ENCODE measurements at regions not wholly inside any gene's neighbourhood (a gene's known extent, or its start where the extent isn't known, plus 50 kb on each side); places are given as distances from the start of the nearest gene placed in this dataset.

DNA sequence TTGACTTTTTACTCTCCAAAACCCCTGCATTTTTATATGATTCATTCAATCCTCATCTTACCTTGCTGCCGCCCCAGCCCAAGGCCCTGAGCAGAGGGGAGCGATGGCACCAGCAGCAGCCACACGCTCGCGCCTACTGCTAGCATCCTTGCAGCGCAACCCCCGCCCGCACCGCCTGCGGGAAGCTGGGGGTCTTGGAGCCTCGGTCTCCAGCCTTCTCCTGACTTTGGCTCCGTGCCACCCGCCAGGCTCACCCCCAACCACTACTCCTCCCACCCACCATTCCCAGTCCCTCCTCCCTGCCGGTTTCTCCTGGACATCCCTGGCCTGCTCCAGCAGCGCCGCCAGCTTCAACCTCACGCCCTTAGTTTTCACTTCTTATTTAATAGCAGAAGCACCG is 76.6 kb downstream of the RPE65 start:
- TF ChIP-seq, protein P1, sequence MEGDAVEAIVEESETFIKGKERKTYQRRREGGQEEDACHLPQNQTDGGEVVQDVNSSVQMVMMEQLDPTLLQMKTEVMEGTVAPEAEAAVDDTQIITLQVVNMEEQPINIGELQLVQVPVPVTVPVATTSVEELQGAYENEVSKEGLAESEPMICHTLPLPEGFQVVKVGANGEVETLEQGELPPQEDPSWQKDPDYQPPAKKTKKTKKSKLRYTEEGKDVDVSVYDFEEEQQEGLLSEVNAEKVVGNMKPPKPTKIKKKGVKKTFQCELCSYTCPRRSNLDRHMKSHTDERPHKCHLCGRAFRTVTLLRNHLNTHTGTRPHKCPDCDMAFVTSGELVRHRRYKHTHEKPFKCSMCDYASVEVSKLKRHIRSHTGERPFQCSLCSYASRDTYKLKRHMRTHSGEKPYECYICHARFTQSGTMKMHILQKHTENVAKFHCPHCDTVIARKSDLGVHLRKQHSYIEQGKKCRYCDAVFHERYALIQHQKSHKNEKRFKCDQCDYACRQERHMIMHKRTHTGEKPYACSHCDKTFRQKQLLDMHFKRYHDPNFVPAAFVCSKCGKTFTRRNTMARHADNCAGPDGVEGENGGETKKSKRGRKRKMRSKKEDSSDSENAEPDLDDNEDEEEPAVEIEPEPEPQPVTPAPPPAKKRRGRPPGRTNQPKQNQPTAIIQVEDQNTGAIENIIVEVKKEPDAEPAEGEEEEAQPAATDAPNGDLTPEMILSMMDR (conservative IDR thresholded peaks at IDR 0.05; ENCODE audit: low read length): no peak
- no peak for TF ChIP-seq EZH2phosphoT487 (IDR thresholded peaks at IDR 0.05; ENCODE audit: borderline replicate concordance)
